ENCODE measurements at regions not wholly inside any gene's neighbourhood (a gene's known extent, or its start where the extent isn't known, plus 50 kb on each side); places are given as distances from the start of the nearest gene placed in this dataset.

DNA sequence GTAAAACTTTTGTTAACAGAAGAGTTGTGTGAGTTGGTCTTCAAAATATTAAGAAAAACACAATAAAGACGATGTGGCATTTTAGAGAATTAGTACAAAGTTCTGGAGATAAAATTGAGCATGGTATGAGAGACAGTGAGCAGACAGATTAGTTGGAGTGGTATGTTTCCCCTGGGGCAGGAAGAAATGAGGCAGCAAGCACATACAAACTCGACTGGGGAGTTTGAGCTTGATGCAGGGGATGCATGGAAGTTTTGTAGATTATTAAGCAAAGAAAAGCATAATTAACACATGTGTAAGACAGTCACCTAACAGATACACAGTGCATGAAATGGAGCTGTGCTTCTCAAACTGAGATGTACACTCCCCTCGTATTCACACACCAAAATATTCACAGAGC lies 58.1 kb upstream of the IL2 start (continued):
- TF ChIP-seq, protein P1, sequence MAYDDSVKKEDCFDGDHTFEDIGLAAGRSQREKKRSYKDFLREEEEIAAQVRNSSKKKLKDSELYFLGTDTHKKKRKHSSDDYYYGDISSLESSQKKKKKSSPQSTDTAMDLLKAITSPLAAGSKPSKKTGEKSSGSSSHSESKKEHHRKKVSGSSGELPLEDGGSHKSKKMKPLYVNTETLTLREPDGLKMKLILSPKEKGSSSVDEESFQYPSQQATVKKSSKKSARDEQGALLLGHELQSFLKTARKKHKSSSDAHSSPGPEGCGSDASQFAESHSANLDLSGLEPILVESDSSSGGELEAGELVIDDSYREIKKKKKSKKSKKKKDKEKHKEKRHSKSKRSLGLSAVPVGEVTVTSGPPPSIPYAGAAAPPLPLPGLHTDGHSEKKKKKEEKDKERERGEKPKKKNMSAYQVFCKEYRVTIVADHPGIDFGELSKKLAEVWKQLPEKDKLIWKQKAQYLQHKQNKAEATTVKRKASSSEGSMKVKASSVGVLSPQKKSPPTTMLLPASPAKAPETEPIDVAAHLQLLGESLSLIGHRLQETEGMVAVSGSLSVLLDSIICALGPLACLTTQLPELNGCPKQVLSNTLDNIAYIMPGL (CRISPR knock-in tag; IDR thresholded peaks at IDR 0.05; ENCODE audit: borderline replicate concordance), result no peak
- no peak for TF ChIP-seq PHF8 (IDR thresholded peaks at IDR 0.05; ENCODE audit: borderline replicate concordance, low read depth)

DNA sequence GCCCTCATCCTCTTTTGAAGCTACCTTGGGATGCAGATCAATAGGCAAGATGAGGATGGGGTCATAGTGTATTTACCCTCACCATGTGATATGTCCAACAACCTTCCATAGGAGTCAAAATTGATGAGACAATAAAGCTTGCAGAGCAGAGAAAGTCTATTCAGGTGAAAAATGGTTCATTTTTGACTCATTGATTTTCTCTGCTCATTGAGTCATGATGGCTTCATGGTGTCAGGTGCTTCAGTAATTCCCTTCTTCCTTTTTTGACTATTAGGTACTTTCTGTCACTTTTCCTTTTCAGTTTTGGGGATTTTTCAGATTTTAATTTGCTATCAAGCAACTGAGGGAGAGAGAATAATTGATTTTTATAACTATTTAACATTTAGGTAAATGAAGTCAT lies 55.9 kb upstream of the IL2 start:
- POLR2A ChIA-PET, result no interaction called here
- no peak overlapping the region for H3K27ac ChIP-seq
- no peak for TF ChIP-seq EHF (CRISPR knock-in tag; IDR thresholded peaks at IDR 0.05)
- no peak for FAIRE-seq
- no peak overlapping the region for H3K4me3 ChIP-seq
- H3K4me1 ChIP-seq, result no peaks in the 10 kb centered on the region
- CTCF ChIA-PET, result no interaction called here
- DNase-seq (ENCODE audit: low read depth in 1 of 2, low spot score in 1 of 2), result no peak
- H3K4me2 ChIP-seq, result no peak overlapping the region
- H3K9me3 ChIP-seq, result no peaks in the 10 kb centered on the region
- ATAC-seq, result no peak

DNA sequence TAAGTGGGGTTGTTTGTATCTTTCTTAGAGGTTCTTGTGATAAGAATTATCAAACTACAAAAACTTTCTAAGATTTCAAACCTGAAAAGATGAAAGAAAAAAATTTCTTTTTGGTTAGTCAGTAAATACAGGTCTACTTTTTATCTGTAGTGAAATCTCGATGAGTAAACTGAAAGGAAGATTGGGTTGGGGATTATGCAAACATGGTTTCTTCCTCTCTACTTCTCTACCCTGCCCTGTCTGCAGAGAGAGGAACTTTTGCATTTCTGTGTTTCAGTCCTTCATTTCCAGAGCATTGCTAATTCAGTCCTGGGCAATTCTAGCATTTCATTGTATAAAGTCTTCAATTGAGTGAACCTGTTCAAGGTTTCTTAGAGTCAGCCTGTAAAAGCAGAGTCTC lies 51.6 kb upstream of the IL2 start:
- no peak overlapping the region for H3K4me2 ChIP-seq
- WGBS (ENCODE audit: missing lambda C conversion rate), result 7% methylated on average over 1 of the region's 1 CpG
- H3K27ac ChIP-seq, result no peak overlapping the region
- H3K9me3 ChIP-seq, result no peaks in the 10 kb centered on the region
- DNase-seq (ENCODE audit: low read depth in 1 of 2, low spot score in 1 of 2), result no peak
- ChIA-PET POLR2A (no interaction called here), CTCF (no interaction called here)
- H3K4me1 ChIP-seq, result no peaks in the 10 kb centered on the region
- no peak for TF ChIP-seq ZNF302 (CRISPR knock-in tag; IDR thresholded peaks at IDR 0.05)
- TF ChIP-seq TFCP2L1 (CRISPR knock-in tag; IDR thresholded peaks at IDR 0.05), result no peak
- no peak for TF ChIP-seq EHF (CRISPR knock-in tag; IDR thresholded peaks at IDR 0.05)
- no peak for TF ChIP-seq FOSL2 (IDR thresholded peaks at IDR 0.05)
- no peak for TF ChIP-seq FOSL2 (CRISPR knock-in tag; IDR thresholded peaks at IDR 0.05)
- TF ChIP-seq EHMT2 (IDR thresholded peaks at IDR 0.05; ENCODE audit: low read depth), result no peak
- TF ChIP-seq SMC3 (IDR thresholded peaks at IDR 0.05), result no peak
- TF ChIP-seq, protein P2, sequence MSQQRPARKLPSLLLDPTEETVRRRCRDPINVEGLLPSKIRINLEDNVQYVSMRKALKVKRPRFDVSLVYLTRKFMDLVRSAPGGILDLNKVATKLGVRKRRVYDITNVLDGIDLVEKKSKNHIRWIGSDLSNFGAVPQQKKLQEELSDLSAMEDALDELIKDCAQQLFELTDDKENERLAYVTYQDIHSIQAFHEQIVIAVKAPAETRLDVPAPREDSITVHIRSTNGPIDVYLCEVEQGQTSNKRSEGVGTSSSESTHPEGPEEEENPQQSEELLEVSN (IDR thresholded peaks at IDR 0.05; ENCODE audit: borderline replicate concordance, low read depth), result no peak
- TF ChIP-seq, protein P3, sequence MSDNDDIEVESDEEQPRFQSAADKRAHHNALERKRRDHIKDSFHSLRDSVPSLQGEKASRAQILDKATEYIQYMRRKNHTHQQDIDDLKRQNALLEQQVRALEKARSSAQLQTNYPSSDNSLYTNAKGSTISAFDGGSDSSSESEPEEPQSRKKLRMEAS (IDR thresholded peaks at IDR 0.05), result no peak
- no peak for TF ChIP-seq POLR2AphosphoS2 (conservative IDR thresholded peaks at IDR 0.05; ENCODE audit: low read length)
- no peak for TF ChIP-seq EP300 (IDR thresholded peaks at IDR 0.05)
- TF ChIP-seq, protein P4, sequence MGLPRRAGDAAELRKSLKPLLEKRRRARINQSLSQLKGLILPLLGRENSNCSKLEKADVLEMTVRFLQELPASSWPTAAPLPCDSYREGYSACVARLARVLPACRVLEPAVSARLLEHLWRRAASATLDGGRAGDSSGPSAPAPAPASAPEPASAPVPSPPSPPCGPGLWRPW (IDR thresholded peaks at IDR 0.05), result no peak
- no peak for TF ChIP-seq NR3C1 (IDR thresholded peaks at IDR 0.05)
- no peak for FAIRE-seq
- ATAC-seq, result no peak
- no peak overlapping the region for H3K4me3 ChIP-seq
